Esophagus muscularis mucosa (tissue), 4 donors: ENCODE measurements at regions not wholly inside any gene's neighbourhood (a gene's known extent, or its start where the extent isn't known, plus 50 kb on each side); places are given as distances from the start of the nearest gene placed in this dataset.
"Not testable (repeated sequence)": the region's sequence is repeated elsewhere in the genome, so short reads cannot be mapped to it uniquely, and the experiment has no call there.

Experiments used
- DNase-seq: peaks from one replicate; pipeline ENCODE4 v3.0.0-alpha.2; 2017; ENCODE audit errors: extremely low spot score
- H3K27ac ChIP-seq, 4 donors: fragments of 200-600 bp; sonication (generic); replicated peaks in 1 of 4; 1 replicate in 3 of 4; 2 replicates in 1 of 4; pipeline ENCODE4 v1.5.1; 2016 to 2019; ENCODE audit warnings: mild to moderate bottlenecking in 1 of 4
- H3K27me3 ChIP-seq, 4 donors: fragments of 200-600 bp; sonication (generic); one replicate each; pipeline versions ENCODE4 v1.5.1 to v1.6.0; 2016 to 2019
- H3K36me3 ChIP-seq, 4 donors: fragments of 200-600 bp; sonication (generic); one replicate each; pipeline ENCODE4 v1.5.1; 2016 to 2019
- H3K4me1 ChIP-seq, 4 donors: fragments of 200-600 bp; sonication (generic); one replicate each; pipeline ENCODE4 v1.5.1; 2016 to 2019
- H3K4me3 ChIP-seq, 4 donors: fragments of 200-600 bp; sonication (generic); 1 replicate in 2 of 4; 2 replicates in 2 of 4; pipeline ENCODE4 v1.5.1; 2016 to 2019; ENCODE audit warnings: mild to moderate bottlenecking in 4 of 4, moderate library complexity in 1 of 4
- H3K9me3 ChIP-seq, 4 donors: fragments of 200-600 bp; sonication (generic); 1 replicate in 3 of 4; 2 replicates in 1 of 4; pipeline ENCODE4 v1.5.1; 2016 to 2019
- CTCF ChIP-seq, 3 experiments: fragments of 200-600 bp in 2 of 3; fragments of 450-650 bp in 1 of 3; sonication (generic) in 2 of 3; IDR thresholded peaks; one replicate each; pipeline ENCODE4 v1.5.1; 2017 to 2019; ENCODE audit warnings: antibody characterized with exemption in 3 of 3, mild to moderate bottlenecking in 2 of 3, moderate library complexity in 1 of 3
- EP300 ChIP-seq: sonication (generic); formaldehyde crosslinking; IDR thresholded peaks from one replicate; pipeline ENCODE4 v1.6.1; 2017; ENCODE audit warnings: antibody characterized with exemption
- POLR2A ChIP-seq: fragments of 450-650 bp; IDR thresholded peaks from one replicate; pipeline ENCODE4 v1.6.1; 2017; ENCODE audit warnings: antibody characterized with exemption, moderate library complexity, mild to moderate bottlenecking, low read depth
- POLR2AphosphoS5 ChIP-seq, 2 donors: sonication (generic); formaldehyde crosslinking; IDR thresholded peaks; one replicate each; pipeline ENCODE4 v1.6.1; 2017; ENCODE audit warnings: antibody characterized with exemption in 2 of 2
- WGBS: methylation state at CpG from one replicate; pipeline ENCODE4 v1.1.5; 2018; 5-methylcytosine and 5-hydroxymethylcytosine counted together
- intact Hi-C: fragments of 100-400 bp; cut with DNase I; formaldehyde crosslinking; loops from one replicate; pipeline ENCODE4 v1.15.1; 2023

- H3K9me3 ChIP-seq = no peaks in the 10 kb centered on the region
- H3K27ac ChIP-seq = no peak overlapping the region
- no peak overlapping the region for H3K4me3 ChIP-seq
- H3K4me1 ChIP-seq = no peaks in the 10 kb centered on the region
- intact Hi-C loops = no loop called here
- 92% methylated on average over 4 of the region's 7 CpGs for WGBS
- no peaks in the 10 kb centered on the region for H3K36me3 ChIP-seq
- H3K27me3 ChIP-seq = no peaks in the 10 kb centered on the region
- no peak for TF ChIP-seq POLR2A
- no peak for DNase-seq
Observed at GRCh38 chr11:79610678-79611077, 169.8 kb upstream of the TENM4 start.

GRCh38 chr11:79610139-79610538, 169.3 kb upstream of the TENM4 start:
- Histone ChIP-seq H3K4me1 (no peaks in the 10 kb centered on the region), H3K36me3 (no peaks in the 10 kb centered on the region), H3K27ac (no peak overlapping the region), H3K27me3 (no peaks in the 10 kb centered on the region), H3K9me3 (no peaks in the 10 kb centered on the region), H3K4me3 (no peak overlapping the region)
- intact Hi-C loops = no loop called here
- DNase-seq = no peak
- TF ChIP-seq EP300 (no peak), POLR2A (no peak)
- WGBS = 77% methylated on average over 1 of the region's 1 CpG

- Histone ChIP-seq H3K9me3 (no peaks in the 10 kb centered on the region), H3K36me3 (no peaks in the 10 kb centered on the region), H3K27me3 (no peaks in the 10 kb centered on the region), H3K4me3 (no peak overlapping the region), H3K27ac (no peak overlapping the region), H3K4me1 (no peaks in the 10 kb centered on the region)
- intact Hi-C loops = no loop called here
- DNase-seq = no peak
- TF ChIP-seq EP300 (no peak), POLR2AphosphoS5 (IDR thresholded peaks at IDR 0.05) (no peak), POLR2A (no peak), CTCF (IDR thresholded peaks at IDR 0.05) (no peak)
- 73% methylated on average over 2 of the region's 2 CpGs for WGBS
Observed at GRCh38 chr11:79609511-79609910, 168.7 kb upstream of the TENM4 start.

- H3K27ac ChIP-seq, H3K4me1 ChIP-seq, intact Hi-C loops, H3K36me3 ChIP-seq, DNase-seq, H3K9me3 ChIP-seq, H3K27me3 ChIP-seq, H3K4me3 ChIP-seq: not testable (repeated sequence)
- WGBS = 67% methylated on average over 3 of the region's 3 CpGs
Observed at GRCh38 chr11:79606461-79606860, 165.6 kb upstream of the TENM4 start.

- no peak for DNase-seq
- Histone ChIP-seq H3K9me3 (peaks cover 0 to 7% (median 0%) of the 10 kb centered on the region in 4 donors), H3K36me3 (no peaks in the 10 kb centered on the region), H3K27me3 (no peaks in the 10 kb centered on the region), H3K4me1 (no peaks in the 10 kb centered on the region), H3K4me3 (no peak overlapping the region), H3K27ac (no peak overlapping the region)
- whole genome bisulfite sequencing = 74% methylated on average over 12 of the region's 12 CpGs
- intact Hi-C loops = no loop called here
- TF ChIP-seq POLR2AphosphoS5 (IDR thresholded peaks at IDR 0.05) = no peak
- no peak for TF ChIP-seq POLR2A
- TF ChIP-seq EP300 = no peak
- no peak for TF ChIP-seq CTCF (IDR thresholded peaks at IDR 0.05)
Observed at GRCh38 chr11:79600711-79601110, 159.9 kb upstream of the TENM4 start.

GRCh38 chr11:79594834-79595233, 154.0 kb upstream of the TENM4 start:
- TF ChIP-seq POLR2AphosphoS5 (IDR thresholded peaks at IDR 0.05) (no peak), POLR2A (no peak), EP300 (no peak), CTCF (IDR thresholded peaks at IDR 0.05) (no peak)
- no peak overlapping the region for H3K4me3 ChIP-seq
- DNase-seq = no peak
- peaks cover 0 to 10% (median 0%) of the 10 kb centered on the region in 4 donors for H3K9me3 ChIP-seq
- 50% methylated on average over 4 of the region's 4 CpGs for WGBS
- intact Hi-C loops = no loop called here
- no peaks in the 10 kb centered on the region for H3K36me3 ChIP-seq
- H3K27me3 ChIP-seq = no peaks in the 10 kb centered on the region
- H3K27ac ChIP-seq = no peak overlapping the region
- H3K4me1 ChIP-seq = no peaks in the 10 kb centered on the region
